Right forelimb (tissue), 1 donor: ENCODE measurements at regions not wholly inside any gene's neighbourhood (a gene's known extent, or its start where the extent isn't known, plus 50 kb on each side); places are given as distances from the start of the nearest gene placed in this dataset.

Experiments
- DNase-seq: peaks from one replicate; pipeline ENCODE4 v3.0.0-alpha.2; 2018

DNA sequence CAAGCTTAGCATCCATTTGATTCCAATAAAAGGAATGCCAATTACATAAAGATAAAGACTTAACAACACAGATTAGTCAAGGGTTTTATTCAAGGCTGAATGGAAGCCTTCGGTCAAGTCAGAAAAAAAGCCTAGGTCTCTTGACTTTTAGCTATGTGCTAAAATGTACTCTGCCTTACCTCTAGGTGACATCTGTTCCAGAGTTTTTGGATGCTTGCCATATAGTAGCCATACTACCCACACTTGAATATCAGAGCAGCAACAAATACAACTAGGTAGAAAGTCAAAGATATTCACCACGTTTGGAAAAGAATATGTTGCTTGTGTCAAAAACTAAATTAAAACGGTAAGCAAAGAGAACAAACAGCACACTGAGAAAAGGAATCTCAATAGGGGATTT lies 484.7 kb downstream of the ELAVL2 start:
- DNase-seq, result no peak

DNA sequence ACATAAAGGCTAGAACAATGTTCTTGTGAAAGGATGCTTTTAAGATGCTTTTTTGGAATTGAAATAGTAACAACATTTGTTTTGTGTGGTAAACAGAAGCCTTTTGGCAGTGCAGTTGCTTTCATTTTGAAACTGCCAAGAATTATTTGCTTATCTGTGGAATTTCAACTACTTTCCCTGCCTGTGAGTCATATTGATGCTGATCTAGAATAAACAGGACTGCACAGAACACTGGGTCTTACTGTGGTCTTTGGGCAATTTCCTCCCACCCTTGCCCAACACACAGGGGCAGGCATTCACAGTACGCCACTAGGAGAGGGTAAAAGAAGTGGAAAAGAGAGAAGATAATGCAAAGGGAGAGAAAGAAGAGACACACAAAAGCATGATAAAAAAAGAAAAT lies 483.7 kb downstream of the ELAVL2 start:
- no peak for DNase-seq

GRCh38 chr9:23343226-23343625 lies 482.8 kb downstream of the ELAVL2 start:
- no peak for DNase-seq

GRCh38 chr9:23361096-23361495 lies 464.9 kb downstream of the ELAVL2 start:
- DNase-seq, result no peak

DNA sequence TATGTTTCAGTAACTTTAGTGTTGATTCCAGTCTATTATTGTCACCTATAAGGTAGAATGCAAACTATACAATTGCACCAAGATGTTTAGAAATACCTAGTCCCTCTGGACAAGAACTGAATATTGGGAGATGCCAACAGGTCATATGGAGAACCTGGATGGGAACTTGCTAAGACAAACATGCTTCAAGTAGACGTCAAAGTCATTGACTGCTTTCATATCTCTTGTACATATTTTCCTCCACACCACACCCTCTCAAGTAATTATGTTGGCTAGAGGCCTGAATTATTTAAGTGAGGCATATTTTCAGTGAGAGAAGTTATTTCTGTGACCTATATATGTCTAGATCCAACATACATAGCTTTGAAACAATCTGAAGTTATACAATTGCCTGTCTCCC lies 453.3 kb downstream of the ELAVL2 start:
- no peak for DNase-seq

DNA sequence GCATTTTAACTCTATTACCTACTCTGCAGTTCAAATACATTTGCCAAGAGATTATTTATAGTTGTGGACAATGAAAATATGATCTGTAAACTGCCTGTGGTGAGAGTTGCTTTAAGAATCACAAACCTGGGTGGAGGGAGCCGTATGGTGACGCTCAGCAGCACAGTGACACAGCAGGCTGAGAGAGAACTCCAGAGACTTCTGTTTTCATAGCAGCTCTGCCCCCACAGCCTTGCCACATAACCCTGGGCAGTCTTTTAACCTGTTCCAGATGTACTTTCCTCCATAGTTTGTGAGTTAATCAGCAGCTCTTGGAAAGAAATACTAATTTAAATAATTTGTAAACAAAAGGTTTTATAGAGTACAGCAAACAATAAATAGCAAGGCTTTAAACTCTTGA lies 450.5 kb downstream of the ELAVL2 start:
- DNase-seq, result no peak

- no peak for DNase-seq
Measured at GRCh38 chr9:23379842-23380241, 446.2 kb downstream of the ELAVL2 start.

DNA sequence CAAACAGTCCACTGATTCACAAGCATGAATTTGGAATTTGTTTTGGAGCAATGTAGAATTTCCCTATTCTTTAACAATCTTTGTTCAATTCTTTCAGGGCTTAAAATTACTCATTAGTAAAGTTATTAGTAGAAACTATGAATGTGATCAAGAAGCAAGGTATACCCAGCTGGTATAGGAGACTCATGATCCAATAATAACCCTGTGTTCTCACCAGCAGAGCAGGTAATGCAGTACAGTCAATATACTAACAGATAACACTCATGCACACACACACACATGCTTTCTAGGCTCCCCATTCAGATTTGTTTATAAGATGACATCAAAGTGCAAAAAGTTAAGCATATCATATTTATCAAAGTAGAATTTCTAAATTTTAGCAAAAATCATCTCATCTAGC lies 445.2 kb downstream of the ELAVL2 start:
- DNase-seq, result no peak

GRCh38 chr9:23382418-23382817 lies 443.6 kb downstream of the ELAVL2 start:
- DNase-seq, result no peak

GRCh38 chr9:23394189-23394588 lies 431.9 kb downstream of the ELAVL2 start:
- DNase-seq, result no peak

DNA sequence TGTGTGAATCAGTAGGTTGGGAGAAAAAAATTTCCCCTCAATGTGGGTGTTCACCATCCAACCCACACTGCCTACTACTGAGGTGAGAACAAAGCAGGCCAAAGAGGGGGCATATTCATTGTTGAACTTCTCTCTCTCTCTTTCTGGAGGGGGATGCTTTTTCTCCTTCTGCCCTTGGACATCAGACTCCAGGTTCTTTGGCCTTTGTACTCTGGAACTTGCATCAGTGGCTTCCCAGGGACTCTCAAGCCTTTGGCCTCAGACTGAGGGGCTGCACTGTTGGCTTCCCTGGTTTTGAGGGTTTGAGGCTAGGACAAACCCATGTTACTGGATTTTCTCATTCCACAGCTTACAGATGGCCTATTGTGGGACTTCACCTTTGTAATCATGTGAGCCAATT lies 417.2 kb downstream of the ELAVL2 start:
- DNase-seq, result no peak

- DNase-seq, result no peak
Measured at GRCh38 chr9:23412046-23412445, 414.0 kb downstream of the ELAVL2 start.

- DNase-seq, result peak; percentile 52
Measured at GRCh38 chr9:23412458-23412857, 413.6 kb downstream of the ELAVL2 start.

GRCh38 chr9:23413541-23413940 lies 412.5 kb downstream of the ELAVL2 start:
- DNase-seq, result peak; percentile 41

GRCh38 chr9:23423999-23424398 lies 402.0 kb downstream of the ELAVL2 start:
- DNase-seq, result no peak

- DNase-seq, result no peak
Measured at GRCh38 chr9:23426144-23426543, 399.9 kb downstream of the ELAVL2 start.

DNA sequence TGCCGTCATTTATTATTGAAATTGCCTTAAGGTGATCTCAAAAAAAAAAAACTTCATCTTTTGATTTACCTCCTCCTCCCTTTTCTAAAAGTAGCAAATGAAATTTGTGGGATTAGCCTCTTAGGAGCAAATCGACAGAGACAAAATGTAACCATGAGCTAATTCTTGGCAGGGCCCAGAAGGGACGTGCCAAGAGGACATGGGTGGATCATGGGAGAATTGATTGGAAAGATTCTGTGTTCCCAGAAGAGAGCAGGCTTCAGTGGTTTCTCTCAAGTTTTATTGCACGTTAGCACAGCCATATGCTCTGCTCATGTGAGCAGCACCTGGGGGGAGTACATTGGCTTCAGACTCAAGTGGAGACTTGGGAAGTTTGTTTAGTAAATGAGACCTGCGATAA lies 394.6 kb downstream of the ELAVL2 start:
- DNase-seq, result no peak

- DNase-seq, result no peak
Measured at GRCh38 chr9:23434654-23435053, 391.4 kb downstream of the ELAVL2 start.

DNA sequence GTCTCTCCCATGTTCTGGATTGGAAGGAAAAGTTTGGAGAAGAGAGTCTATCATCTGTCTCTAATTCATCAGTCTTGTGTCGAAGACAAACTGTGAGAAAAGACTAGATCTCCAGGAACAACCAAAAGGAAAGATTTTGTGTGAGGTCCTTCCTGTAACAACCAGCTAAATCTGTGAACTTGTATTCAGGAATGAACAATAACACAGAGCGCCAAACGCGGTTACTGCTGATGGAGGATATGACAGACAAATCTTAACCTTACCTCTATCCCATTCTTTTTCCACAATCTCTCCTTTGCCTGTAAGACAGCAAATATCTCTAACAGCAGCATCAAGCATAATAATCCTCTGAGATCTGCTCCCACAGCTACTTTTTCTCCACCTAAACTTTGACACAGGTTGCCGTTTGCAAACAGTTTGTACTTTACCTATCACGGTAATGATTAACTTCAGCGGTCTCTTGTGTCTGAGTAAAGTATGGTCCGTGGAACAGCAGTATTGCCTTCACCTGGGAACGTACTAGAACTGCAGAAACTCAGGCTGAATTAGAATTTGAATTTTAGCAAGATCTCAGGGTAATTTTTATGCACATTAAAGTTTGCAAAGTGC lies 387.6 kb downstream of the ELAVL2 start:
- no peak for DNase-seq

- DNase-seq, result no peak
Measured at GRCh38 chr9:23441275-23441674, 384.8 kb downstream of the ELAVL2 start.

GRCh38 chr9:23444658-23445057 lies 381.4 kb downstream of the ELAVL2 start:
- no peak for DNase-seq

- peak; percentile 43 for DNase-seq
Measured at GRCh38 chr9:23447166-23447565, 378.9 kb downstream of the ELAVL2 start.

- no peak for DNase-seq
Measured at GRCh38 chr9:23447944-23448343, 378.1 kb downstream of the ELAVL2 start.

GRCh38 chr9:23451802-23452418 lies 374.1 kb downstream of the ELAVL2 start:
- no peak for DNase-seq

DNA sequence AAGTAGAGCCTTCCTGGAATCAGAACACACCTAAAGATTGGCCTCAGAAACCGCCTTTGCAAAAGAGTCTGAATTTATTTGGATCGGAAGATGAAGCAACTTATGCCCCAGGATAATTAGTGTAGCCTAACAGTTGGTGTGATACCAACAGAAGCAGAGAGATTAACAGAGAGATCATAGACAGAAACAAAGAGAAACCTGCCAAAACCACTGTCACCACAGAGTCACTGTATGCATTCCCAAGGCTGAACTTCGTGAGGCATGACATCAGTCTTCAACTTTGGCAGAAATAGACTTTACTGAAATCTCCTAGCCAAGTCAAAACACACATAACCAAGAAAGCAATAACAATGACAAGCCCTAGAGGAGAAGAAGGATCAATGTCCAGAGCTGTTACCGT lies 361.8 kb downstream of the ELAVL2 start:
- no peak for DNase-seq
